GM19023 (cell line): ENCODE measurements at regions not wholly inside any gene's neighbourhood (a gene's known extent, or its start where the extent isn't known, plus 50 kb on each side); places are given as distances from the start of the nearest gene placed in this dataset.

Experiments used
- ATAC-seq: cut with Tn5 transposase; IDR thresholded peaks from one replicate; pipeline ENCODE4 v1.9.1; 2021; ENCODE audit warnings: mild to moderate bottlenecking, moderate library complexity; ENCODE audit not compliant: unreplicated experiment

DNA sequence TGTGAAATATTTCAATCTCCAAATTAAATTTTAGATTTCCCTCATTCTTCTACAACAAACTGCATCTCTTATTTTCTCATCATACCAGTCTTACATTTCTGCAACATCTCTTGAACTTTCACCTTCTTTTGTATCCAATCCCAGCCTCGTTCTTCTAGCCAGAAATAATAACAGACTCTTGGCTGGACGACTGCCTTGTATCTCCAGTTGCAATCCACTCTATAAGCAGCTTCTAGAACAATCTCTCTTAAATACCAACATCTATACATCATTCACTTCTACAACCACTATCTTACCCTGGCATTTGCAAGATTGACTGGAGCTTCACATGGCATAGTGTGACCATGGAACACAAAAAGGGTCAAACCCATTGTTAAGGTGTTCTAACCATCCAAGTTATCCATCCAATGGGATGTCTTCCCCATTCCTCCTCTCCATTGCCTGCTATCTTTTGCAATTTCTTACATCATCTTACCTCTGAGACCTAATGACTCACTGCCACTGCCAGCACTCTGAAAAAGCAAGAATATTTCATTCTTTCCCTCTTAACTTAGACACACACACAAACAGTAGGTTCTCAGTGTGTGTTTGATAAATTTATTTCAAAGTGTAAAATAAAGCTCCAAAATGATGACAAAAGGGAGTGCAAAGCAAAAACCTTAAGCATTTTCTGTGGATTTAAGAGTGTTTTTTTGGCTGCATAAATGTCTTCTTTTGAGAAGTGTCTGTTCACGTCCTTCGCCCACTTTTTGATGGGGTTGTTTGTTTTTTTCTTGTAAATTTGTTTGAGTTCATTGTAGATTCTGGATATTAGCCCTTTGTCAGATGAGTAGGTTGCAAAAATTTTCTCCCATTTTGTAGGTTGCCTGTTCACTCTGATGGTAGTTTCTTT is 145.6 kb downstream of the METTL4 start:
- no peak for ATAC-seq

DNA sequence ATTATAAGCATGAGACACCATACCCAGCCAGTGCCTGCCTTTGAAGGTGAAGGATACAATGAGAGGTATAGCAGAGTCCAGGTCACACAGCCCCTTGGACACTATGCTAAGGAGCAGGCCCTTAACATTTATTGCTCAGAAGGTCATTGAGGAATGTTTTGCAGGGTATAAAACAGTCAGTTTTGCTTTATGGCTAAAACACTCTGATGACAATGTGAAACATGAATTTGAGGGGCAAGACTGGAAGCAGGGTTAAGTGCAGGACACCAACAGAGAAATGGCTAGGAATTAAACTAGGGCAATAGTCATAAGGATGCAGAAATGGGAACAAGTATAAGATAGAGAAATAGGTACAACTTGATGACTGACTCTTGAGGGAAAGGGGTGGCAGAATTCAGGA is 141.1 kb downstream of the METTL4 start:
- ATAC-seq, result no peak

DNA sequence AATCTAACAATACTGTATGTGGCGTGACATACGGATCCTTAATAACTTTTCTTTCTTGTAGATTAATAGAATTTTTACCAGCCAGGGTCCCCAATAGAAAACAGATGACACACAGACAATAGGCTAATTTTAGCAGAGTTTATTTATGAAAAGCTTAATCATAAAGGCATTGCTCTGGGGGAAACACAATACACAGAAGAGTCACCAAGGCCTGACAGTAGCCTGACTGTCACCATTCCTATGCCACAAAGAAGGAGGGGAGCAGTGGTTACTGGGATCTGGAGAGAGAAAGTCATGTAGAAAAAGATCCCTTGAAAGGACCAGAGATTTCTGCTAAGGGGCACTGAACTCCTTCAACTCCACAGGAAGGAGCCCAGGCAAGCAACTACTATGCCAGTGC is 139.5 kb downstream of the METTL4 start:
- no peak for ATAC-seq

DNA sequence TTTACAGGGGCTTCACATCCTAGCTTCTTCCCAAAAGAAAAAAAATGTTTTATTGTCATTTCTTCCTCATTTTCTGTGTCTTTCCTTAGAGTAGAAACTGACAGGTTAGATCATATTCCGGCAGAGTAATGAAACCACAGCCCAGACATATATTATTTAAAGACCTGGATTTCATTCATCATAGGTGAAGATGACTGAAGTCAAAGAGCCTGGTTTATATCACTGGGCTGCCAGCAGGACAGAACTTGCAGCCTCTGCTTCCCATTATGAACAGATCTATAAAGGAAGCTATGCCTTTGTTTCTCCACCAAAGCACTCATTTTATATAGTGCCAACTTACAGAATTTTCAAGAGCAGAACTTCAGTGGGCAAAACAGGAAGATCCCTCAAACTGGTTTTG is 137.9 kb downstream of the METTL4 start:
- ATAC-seq, result no peak

DNA sequence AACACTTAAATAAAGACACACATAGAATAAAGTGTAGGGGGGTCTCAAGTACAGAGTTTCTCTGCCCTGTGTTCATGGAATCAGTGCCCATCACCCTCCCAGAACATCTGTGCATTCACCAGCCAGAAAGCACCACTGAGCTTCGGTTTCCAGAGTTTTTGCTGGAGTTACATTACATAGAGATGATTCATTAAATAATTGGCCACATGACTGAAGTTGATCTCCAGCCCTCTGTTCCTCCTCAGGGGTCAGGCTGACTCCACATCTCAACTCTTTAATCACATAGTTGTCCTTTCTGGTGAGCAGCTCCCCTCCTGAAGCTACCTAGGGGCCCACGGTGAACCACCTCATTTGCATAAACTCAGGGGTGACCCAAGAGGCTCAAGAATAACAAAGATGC is 129.8 kb downstream of the METTL4 start:
- no peak for ATAC-seq

DNA sequence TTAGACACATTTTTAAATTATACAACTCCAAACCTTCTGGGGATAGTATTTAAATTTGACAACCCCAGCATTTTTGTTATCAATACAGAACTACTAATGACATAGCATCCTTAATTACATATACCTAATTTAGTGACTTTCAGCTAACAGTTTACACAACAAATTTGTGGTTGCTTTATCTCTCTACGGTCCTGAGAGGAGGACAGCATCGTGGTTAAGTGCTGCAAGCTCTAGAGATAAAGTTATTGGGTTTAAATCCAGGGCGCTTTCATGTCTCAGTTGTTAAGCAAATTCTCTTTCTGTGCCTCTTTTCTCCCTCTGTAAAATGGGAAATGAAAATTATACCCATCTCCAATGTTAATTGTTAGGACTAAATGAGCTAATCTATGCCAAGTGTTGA is 129.3 kb downstream of the METTL4 start:
- no peak for ATAC-seq

DNA sequence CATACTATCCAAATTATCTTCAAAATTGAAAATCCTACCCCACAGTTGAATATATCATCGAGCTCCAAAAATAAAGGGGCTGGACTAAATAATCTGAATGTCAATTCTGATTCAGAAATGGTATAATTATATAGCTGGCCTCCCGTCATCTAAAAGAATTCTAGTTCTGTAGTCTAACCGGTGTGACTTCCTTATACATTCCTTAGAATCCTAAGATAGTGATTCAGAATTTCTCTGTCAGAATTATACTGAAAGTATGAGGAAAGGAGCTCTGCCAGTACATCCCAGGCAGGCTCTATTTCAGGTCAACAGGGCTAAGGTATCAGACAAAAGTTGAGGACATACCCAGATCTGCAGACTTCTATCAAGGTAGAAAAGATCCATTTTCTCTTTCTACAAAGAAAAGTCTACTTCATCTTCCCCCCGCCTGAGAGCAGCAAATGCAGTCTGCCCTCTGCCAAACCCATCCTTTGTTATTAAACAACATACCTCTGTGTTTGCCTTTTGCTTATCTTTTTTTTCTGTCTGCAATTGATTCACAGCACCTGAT is 128.5 kb downstream of the METTL4 start:
- no peak for ATAC-seq

DNA sequence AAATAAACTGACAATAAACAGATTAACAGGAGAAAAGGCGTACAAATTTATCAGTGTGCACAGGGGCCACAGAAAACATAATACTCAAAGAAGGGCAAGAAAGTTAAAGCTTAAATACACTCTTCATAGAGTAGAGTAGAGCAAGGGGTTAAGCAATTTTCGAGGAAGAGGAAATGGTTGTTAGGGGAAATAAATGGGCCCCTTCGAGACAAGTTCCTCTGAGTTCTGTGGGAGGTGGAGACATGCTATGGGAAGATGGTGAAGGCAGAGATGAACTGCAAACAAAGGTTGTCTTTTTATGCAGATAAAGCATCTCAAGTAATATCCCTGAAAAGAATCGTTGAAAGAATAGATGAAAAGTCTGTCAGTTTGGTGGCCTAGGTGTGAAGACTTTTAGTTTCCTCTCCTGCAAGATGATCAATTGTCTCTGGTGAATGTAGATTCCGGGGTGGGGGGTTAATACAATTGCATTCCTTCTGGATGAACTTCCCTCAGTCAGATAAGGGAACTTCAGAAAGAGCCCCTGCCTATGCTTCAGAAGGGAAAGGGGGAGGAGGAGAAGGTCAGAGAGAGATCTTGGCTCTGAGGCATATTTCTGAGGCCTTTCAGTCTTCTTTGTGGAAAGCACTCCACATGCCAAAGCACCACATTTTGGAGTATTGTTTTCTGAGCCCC is 127.0 kb downstream of the METTL4 start:
- no peak for ATAC-seq

DNA sequence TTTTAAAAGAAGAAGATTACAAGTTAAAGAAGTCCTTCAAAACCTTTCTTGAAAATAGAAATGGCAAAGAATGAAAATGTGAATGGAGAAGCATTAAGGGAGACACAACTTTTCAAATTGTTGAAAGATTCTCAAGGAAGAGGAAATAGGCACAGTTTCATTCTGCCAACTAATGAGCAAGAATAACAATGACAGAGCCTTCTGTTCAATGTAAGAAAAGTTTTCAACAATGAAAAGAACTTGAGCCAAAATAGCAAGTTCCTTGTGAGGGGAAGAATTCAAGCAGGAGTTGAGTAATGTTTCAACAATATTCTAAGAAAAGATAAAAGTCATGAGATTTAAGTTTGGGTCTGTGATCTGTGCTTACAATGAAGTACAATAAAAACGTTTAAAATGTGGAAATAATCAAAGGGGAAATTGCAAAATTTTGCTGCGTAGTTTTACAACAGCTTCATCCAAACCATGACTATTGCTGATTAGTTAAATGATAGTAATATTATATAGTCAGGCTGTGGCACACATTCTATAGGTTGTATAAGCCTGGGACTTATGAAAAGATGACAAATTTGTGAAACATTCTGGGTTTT is 122.6 kb downstream of the METTL4 start:
- no peak for ATAC-seq

DNA sequence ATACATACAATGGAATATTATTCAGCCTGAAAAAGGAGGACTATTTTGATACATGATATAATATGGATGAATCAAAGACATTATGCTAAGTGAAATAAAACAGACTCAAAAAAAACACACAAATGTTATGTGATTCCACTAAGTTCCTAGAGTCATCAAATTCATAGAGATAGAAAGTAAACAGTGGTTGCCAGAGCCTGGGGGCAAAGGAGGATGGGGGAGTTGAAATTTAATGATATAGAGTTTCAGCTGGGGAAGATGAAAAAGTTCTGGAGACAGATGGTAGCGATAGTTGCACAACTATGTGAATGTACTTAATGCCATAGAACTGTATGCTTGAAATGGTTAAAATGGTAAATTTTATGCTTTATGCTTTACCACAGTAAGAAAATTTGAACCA is 119.7 kb downstream of the METTL4 start:
- no peak for ATAC-seq

DNA sequence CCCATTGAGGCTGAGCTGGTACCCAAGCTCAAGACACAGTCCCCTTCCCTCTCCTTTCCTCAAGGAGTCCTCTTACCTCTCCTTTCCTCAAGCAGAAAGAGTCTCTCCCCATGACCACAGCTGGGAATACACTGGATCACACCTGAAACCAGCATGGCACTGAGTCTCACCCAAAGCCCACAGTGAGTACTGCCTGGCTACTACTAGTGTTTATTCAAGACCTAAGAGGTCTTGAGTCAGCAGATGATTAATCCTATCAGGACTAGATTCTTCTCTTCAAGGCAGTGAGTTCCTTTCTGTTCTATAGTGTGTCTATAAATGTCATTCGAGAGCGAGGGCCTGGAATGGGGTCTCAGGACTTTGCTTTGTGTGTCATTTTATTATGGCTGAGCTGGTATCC is 111.4 kb downstream of the METTL4 start:
- no peak for ATAC-seq

DNA sequence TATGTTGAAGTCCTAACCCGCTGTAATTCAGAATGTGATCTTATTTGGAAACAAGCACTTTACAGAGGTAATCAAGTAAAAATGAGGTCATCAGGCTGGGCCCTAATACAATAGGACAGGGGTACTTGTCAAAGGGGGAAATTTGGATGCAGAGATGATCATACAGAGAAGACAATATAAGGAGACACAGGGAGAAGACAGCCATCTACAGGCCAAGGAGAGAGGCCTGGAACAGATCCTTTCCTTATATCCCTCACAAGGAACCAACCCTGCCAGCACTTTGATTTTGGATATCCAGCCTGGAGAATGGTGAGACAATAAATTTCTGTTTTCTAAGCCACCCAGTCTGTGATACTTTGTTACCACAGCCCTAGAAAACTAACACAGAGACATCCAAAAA is 104.3 kb downstream of the METTL4 start:
- ATAC-seq, result no peak

DNA sequence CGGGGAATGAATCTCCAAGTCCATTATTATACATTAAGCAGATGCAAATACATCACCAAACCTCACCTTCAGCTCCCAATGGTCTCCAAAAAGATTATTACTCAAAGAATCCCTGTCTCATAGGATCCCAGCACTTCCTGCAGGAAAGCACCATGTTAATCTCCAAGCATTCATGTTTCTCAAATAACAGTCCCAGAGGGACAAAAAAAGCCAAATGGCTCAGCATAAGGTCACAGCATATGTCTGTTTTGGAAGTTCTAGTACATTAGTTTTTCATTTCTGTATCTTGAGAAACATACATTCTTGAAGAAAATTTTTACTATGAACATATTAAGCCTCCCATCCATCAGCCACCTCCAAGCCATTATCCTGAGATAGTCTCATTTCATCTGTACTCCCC is 103.3 kb downstream of the METTL4 start:
- ATAC-seq, result no peak

DNA sequence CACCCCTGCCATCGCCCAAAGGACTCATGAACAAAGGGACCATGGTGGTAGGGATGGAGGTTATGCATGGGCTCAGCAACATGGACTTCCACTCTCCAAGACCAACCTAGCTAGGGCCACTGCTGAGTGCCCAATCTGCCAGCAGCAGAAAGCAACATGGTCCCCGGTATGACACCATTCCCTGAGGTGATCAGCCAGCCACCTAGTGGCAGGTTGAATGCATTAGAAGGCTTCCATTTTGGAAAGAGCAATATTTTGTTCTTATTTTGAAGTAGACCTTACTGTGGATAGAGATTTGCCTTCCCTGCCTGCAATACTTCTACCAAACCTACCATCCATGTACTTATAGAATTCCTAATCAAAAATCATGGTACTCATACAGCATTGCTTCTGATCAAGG is 99.8 kb downstream of the METTL4 start:
- ATAC-seq, result no peak

DNA sequence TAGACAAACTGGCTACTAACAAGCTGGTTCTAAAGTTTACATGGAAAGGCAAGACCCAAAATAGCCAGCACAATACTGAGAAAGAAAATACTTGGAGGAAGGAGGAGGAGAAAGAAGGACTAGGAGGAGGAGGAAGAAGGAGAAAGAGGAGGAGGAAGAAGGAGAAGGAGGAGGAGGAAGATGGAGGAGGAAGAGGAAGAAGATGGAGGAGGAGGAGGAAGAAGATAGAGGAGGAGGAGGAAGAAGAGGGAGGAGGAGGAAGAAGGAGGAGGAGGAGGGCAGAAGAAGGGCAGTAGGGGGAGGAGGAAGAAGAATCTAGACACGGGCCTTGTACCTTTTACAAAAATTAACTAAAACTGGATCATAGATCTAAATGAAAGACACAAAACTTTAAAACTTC is 92.6 kb downstream of the METTL4 start:
- ATAC-seq, result no peak

DNA sequence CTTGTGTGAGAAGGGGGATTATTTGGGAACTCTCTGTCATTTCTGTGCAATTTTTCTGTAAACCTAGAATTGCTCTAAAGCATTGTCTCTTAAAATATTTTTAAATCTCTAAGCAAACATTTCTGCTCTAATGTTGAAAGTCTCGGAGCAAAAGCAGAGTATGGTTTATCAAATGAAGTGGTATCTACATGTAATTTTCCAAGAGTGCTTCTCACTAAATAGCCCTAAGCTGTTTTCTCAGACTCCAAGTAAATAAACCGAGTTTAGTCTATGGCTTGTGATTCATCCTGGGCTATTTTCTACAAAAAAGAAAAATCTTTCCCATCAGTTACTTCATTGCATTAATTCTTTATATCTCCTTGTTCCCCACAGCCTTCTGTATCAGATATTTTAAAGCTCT is 90.8 kb downstream of the METTL4 start:
- no peak for ATAC-seq

DNA sequence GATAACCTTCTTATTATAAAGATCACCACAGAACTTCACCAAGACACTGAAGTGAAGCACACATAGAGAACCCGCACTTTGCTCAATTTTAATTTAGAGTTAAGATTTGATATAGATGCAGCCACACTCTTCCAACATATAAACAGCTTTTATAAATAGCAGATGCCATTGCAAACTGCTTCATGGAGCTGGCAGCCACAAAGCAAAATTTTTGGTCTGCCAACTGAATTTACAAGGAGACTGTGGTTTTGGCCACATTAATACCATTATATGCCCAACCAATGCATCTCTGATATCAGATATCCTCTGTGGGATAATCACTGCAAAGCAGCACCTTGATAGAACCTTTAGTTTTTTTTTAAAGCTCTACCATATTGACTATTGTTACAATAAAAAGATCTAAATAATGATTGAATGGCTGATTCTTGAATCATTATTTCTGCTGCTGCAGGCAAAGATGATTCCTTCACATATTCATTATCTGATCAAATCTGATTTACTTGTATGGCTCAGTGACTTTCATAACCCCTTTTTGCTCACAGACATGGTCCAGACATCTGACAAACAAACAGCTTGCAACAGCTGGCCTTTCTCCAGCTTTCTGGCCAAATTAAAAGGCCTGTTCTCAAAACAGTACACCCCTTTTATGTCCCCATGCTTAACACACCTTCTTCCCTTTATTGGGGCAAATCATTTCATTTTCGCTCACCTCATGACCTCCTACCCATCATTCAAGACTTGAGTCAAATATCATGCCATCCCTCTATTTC is 88.4 kb downstream of the METTL4 start:
- no peak for ATAC-seq

DNA sequence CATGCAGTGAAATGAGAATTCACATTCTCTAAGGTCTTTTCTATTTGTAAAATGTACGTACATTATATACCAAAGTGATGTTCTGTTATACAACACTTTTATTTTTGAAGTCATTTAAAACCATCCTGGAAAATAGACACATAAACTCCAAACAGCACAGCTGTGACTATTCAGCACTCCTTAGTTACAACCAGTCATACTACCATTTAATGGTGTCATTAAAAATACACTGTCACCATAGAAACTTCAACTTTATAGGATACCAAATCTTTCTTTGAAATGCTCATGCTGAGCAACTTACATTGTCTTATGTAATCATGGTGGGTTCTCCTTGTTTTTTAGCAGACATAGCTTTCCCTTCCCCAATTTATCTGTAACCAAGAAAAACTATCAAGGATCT is 85.3 kb downstream of the METTL4 start:
- ATAC-seq, result no peak

DNA sequence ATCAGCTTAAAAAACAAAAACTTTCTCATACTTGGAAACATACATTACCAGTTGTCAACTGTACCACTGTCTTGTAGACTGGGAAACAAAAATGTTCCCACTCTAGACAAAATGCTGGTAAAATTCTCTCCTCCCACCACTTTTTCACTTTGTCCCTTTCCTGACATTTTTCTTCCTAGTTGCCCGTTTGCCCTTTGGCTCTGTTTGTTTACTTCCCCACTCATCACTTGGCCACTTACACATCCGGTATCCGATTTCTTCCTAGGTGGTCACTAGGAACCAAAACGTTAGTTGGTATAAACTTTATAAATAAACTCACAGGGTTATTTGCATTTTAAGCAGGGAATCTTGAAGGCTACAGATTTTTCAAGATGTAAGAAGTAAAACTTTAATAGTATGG is 84.9 kb downstream of the METTL4 start:
- no peak for ATAC-seq
